Right cardiac atrium (tissue), 5 donors: ENCODE measurements at regions not wholly inside any gene's neighbourhood (a gene's known extent, or its start where the extent isn't known, plus 50 kb on each side); places are given as distances from the start of the nearest gene placed in this dataset.
"Not testable (repeated sequence)": the region's sequence is repeated elsewhere in the genome, so short reads cannot be mapped to it uniquely, and the experiment has no call there.

Experiments used
- ATAC-seq, 2 donors: fragments of 200-7000 bp; cut with Tn5 transposase; one replicate each; pipeline versions ENCODE4 v1.8.0 to v1.9.1; 2020; ENCODE audit warnings: moderate library complexity in 2 of 2, mild to moderate bottlenecking in 1 of 2
- DNase-seq, 3 donors: peaks; one replicate each; pipeline ENCODE4 v3.0.0-alpha.2; 2020
- H3K27ac ChIP-seq: one replicate; pipeline ENCODE4 v1.5.1; 2013; ENCODE audit warnings: mild to moderate bottlenecking, low read length, control low read depth, moderate library complexity
- H3K27me3 ChIP-seq: one replicate; pipeline ENCODE4 v1.6.1; 2013; ENCODE audit not compliant: control insufficient read depth, insufficient read depth
- H3K4me1 ChIP-seq: one replicate; pipeline ENCODE4 v1.6.1; 2013; ENCODE audit warnings: low read length; ENCODE audit not compliant: control insufficient read depth, insufficient read depth
- H3K4me3 ChIP-seq: one replicate; pipeline ENCODE4 v1.5.1; 2013; ENCODE audit warnings: low read length, control low read depth
- H3K9me3 ChIP-seq: one replicate; pipeline ENCODE4 v1.6.1; 2013; ENCODE audit warnings: low read length; ENCODE audit not compliant: control insufficient read depth
- WGBS: extraction: QIAGEN DNeasy Blood & Tissue Kit; methylation state at CpG from one replicate; pipeline ENCODE4 v1.1.7; 2013; 5-methylcytosine and 5-hydroxymethylcytosine counted together
- intact Hi-C, 4 donors: fragments of 100-400 bp; cut with DNase I; formaldehyde crosslinking; loops; one replicate each; pipeline versions ENCODE4 v1.11.0 to v1.14.0; 2022 to 2023
- donor health status: healthy with polysubstance abuse.
- donor health status: DM: no; HTN: yes; CAD: no.
- donor health status: DM: no; HTN: no; CAD: no.
- donor health status: DM: no; HTN: yes; CAD: no; lungs with severe emphysema.
- donor health status: DM: yes; HTN: yes; CAD: no.

DNA sequence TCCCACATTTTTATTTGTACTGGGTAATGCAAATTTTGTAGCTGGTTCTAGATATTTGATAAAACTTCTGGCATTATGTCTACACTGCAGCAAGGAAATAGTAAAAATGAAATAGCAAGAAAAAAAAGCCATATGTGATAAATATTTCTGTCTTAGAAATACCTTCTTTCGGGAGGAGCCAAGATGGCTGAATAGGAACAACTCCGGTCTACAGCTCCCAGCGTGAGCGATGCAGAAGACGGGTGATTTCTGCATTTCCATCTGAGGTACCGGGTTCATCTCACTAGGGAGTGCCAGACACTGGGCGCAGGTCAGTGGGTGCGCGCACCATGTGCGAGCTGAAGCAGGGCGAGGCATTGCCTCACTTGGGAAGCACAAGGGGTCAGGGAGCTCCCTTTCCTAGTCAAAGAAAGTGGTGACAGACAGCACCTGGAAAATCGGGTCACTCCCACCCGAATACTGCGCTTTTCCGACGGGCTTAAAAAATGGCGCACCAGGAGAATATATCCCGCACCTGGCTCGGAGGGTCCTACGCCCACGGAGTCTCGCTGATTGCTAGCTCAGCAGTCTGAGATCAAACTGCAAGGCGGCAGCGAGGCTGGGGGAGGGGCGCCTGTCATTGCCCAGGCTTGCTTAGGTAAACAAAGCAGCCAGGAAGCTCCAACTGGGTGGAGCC is 461.4 kb downstream of the ZWINT start:
- H3K27me3 ChIP-seq, H3K9me3 ChIP-seq, ATAC-seq, H3K4me1 ChIP-seq, intact Hi-C loops, H3K27ac ChIP-seq, DNase-seq, H3K4me3 ChIP-seq: not testable (repeated sequence)
- WGBS: 72% methylated on average over 25 of the region's 25 CpGs

GRCh38 chr10:55897490-55897921 is 463.6 kb downstream of the ZWINT start:
- no peak for DNase-seq
- no peaks in the 10 kb centered on the region for H3K27me3 ChIP-seq
- intact Hi-C loops: no loop called here
- no peak for ATAC-seq
- no peak overlapping the region for H3K27ac ChIP-seq
- H3K9me3 ChIP-seq: no peaks in the 10 kb centered on the region
- H3K4me1 ChIP-seq: no peaks in the 10 kb centered on the region
- WGBS: 53% methylated on average over 3 of the region's 3 CpGs
- no peak overlapping the region for H3K4me3 ChIP-seq

DNA sequence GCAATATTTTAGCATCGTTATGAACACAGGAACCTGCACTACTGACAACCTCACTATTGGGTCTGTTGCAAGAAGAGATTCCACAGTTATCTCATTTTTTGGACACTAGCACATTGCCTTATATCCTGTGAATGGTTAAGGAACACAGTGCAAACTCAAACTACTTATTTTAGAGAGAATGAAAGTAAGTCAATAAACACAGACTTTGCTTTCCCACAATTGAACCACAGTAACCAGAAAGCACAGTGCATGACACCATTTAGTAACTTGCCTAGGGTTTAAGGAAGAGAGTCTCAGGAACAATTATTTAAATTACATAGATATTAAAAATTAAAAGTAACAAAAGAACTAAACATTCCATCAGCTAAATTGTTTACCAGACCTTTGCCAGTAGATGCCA is 468.8 kb downstream of the ZWINT start:
- DNase-seq (no peak), ATAC-seq (no peak)
- H3K4me1 ChIP-seq: no peaks in the 10 kb centered on the region
- no peaks in the 10 kb centered on the region for H3K27me3 ChIP-seq
- intact Hi-C loops: no loop called here
- H3K4me3 ChIP-seq: no peak overlapping the region
- H3K27ac ChIP-seq: no peak overlapping the region
- WGBS: 55% methylated on average over 1 of the region's 1 CpG
- H3K9me3 ChIP-seq: no peaks in the 10 kb centered on the region

DNA sequence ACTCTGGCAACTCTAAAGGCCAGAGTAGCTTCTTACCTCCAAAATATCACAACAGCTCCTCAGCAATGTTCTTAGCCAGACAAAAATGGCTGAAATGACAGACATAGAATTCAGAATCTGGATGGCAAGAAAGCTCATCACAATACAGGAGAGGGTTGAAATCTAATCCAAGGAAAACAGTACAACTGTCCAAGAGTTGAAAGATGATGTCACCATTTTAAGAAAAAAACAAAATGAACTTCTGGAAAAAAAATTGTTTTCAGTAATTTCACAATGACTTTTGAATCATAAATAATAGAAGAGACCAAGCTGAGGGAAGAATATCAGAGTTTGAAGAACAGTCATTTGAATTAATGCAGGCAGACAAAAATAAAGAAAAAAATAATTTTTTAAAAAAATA is 479.5 kb downstream of the ZWINT start:
- ATAC-seq (no peak), DNase-seq (no peak)
- Histone ChIP-seq H3K27ac (no peak overlapping the region), H3K9me3 (no peaks in the 10 kb centered on the region), H3K4me3 (no peak overlapping the region), H3K27me3 (no peaks in the 10 kb centered on the region), H3K4me1 (no peaks in the 10 kb centered on the region)
- intact Hi-C loops: no loop called here

DNA sequence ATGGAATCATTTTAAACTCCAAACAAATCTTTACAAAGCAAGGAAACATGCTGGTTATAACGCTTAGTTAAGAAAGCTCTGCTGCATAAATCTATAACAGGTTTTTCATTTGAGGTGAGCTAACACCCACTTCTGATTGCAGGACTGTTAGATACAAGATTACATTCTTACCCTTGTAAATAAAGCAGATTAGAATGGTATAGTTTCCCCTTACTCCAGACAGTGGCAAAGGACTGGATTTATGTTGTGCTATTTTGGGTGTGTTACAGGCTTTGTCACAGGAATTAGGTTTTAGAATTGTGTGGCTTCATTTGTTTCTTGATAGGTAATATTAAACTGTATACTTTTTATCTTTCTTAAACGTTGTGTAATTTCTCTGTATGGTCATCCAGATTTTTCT is 487.6 kb downstream of the ZWINT start:
- no peaks in the 10 kb centered on the region for H3K9me3 ChIP-seq
- H3K27me3 ChIP-seq: no peaks in the 10 kb centered on the region
- intact Hi-C loops: no loop called here
- no peaks in the 10 kb centered on the region for H3K4me1 ChIP-seq
- no peak overlapping the region for H3K27ac ChIP-seq
- no peak overlapping the region for H3K4me3 ChIP-seq
- 43% methylated on average over 2 of the region's 2 CpGs for WGBS
- ATAC-seq: no peak
- DNase-seq: no peak

DNA sequence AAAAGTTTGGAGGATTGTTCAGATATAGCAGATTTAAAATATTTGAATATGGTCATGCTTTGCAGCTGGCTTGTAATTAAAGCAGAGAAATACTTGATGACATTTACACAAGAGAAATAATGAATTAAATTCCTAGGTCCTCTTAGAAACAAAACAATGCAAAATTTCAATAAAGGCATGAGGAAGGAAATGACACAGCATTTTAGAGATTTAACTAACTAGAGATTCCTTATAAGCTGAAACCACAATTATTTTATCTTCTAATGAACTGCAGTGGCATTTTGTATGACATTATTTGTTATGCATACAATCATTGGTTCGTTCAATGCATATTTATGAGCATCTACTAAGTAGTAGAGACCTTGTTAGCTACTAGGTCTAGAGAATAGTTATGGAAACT is 490.9 kb downstream of the ZWINT start:
- Histone ChIP-seq H3K9me3 (no peaks in the 10 kb centered on the region), H3K4me1 (no peaks in the 10 kb centered on the region), H3K27ac (no peak overlapping the region), H3K27me3 (no peaks in the 10 kb centered on the region), H3K4me3 (no peak overlapping the region)
- intact Hi-C loops: no loop called here
- ATAC-seq (no peak), DNase-seq (no peak)
- WGBS: 58% methylated on average over 1 of the region's 1 CpG

- no peak for DNase-seq
- no peaks in the 10 kb centered on the region for H3K4me1 ChIP-seq
- no peak overlapping the region for H3K4me3 ChIP-seq
- no peak overlapping the region for H3K27ac ChIP-seq
- H3K9me3 ChIP-seq: no peaks in the 10 kb centered on the region
- intact Hi-C loops: no loop called here
- no peaks in the 10 kb centered on the region for H3K27me3 ChIP-seq
- no peak for ATAC-seq
- WGBS: 23% methylated on average over 1 of the region's 1 CpG
Observed at GRCh38 chr10:55867848-55868247, 493.2 kb downstream of the ZWINT start.

DNA sequence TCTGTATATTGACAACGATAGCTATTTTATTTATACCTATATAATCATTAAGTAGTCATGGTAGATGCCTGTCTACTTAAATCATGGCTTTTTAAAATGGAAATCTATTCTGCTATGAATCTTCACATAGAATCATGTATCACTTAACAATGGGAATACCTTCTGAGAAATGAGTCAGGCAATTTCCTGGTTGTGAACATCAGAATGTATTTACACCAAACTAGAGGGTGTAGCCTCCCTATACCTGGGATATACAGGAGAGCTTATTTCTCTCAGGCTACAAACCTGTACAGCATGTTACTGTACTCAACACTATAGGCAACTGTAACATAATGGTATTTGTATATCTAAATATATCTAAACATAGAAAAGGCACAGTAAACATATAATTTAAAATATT is 502.3 kb downstream of the ZWINT start:
- DNase-seq: no peak
- Histone ChIP-seq H3K4me1 (no peaks in the 10 kb centered on the region), H3K9me3 (no peaks in the 10 kb centered on the region), H3K27ac (no peak overlapping the region), H3K4me3 (no peak overlapping the region), H3K27me3 (no peaks in the 10 kb centered on the region)
- ATAC-seq: no peak
- 75% methylated on average over 1 of the region's 1 CpG for WGBS
- intact Hi-C loops: no loop called here

GRCh38 chr10:55852900-55853299 is 508.2 kb downstream of the ZWINT start:
- Histone ChIP-seq H3K9me3 (no peaks in the 10 kb centered on the region), H3K27me3 (no peaks in the 10 kb centered on the region), H3K27ac (no peak overlapping the region), H3K4me3 (no peak overlapping the region), H3K4me1 (no peaks in the 10 kb centered on the region)
- DNase-seq: no peak
- no peak for ATAC-seq
- intact Hi-C loops: no loop called here
- whole genome bisulfite sequencing: 69% methylated on average over 3 of the region's 3 CpGs

DNA sequence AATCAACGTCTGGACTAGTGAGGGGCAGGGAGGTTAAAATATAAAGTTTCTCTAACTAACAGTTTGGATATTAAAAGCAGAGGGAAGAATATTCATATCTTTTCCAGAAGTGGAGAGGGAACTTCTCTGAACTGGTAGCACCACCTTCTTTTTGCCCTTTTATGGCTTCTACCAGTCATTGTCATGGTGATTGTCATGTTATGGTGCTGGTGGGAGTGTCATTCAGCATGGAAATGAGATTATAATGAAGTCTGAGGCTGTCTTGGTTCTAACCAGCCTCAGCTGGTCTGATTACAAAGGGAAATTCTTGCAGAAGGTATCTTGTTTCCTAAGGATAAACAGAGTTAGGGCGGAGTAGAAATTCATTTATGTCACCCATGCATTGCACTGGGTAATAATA is 523.8 kb downstream of the ZWINT start:
- DNase-seq (no peak), ATAC-seq (no peak)
- no peak overlapping the region for H3K27ac ChIP-seq
- no peaks in the 10 kb centered on the region for H3K4me1 ChIP-seq
- 86% methylated on average over 2 of the region's 2 CpGs for WGBS
- no peak overlapping the region for H3K4me3 ChIP-seq
- H3K27me3 ChIP-seq: no peaks in the 10 kb centered on the region
- H3K9me3 ChIP-seq: no peaks in the 10 kb centered on the region
- intact Hi-C loops: no loop called here

GRCh38 chr10:55822096-55822495 is 539.0 kb downstream of the ZWINT start:
- intact Hi-C loops: no loop called here
- Histone ChIP-seq H3K4me3 (no peak overlapping the region), H3K9me3 (no peaks in the 10 kb centered on the region), H3K4me1 (no peaks in the 10 kb centered on the region), H3K27ac (no peak overlapping the region), H3K27me3 (no peaks in the 10 kb centered on the region)
- ATAC-seq (no peak), DNase-seq (no peak)
- WGBS: 38% methylated on average over 1 of the region's 1 CpG

- WGBS: 75% methylated on average over 4 of the region's 4 CpGs
- H3K4me1 ChIP-seq: no peaks in the 10 kb centered on the region
- H3K27ac ChIP-seq: no peak overlapping the region
- ATAC-seq (no peak), DNase-seq (no peak)
- intact Hi-C loops: no loop called here
- H3K9me3 ChIP-seq: no peaks in the 10 kb centered on the region
- H3K4me3 ChIP-seq: no peak overlapping the region
- H3K27me3 ChIP-seq: no peaks in the 10 kb centered on the region
Observed at GRCh38 chr10:55820478-55820877, 540.6 kb downstream of the ZWINT start.
